HL-60/S4 treated with phorbol 12-myristate 13-acetate at 8.2 ng/mL for 4 days and 3 days (cell line): ENCODE measurements at regions not wholly inside any gene's neighbourhood (a gene's known extent, or its start where the extent isn't known, plus 50 kb on each side); places are given as distances from the start of the nearest gene placed in this dataset.
"Not testable (repeated sequence)": the region's sequence is repeated elsewhere in the genome, so short reads cannot be mapped to it uniquely, and the experiment has no call there.

Experiments
- in situ Hi-C: fragments of 300-500 bp; cut with MboI; formaldehyde crosslinking; loops from 2 replicates; pipeline ENCODE4 v1.15.0; 2022; ENCODE audit warnings: low sequenced_read_pairs

- in situ Hi-C loops: no loop called here
Measured at GRCh38 chr7:46948716-46949115, 633.2 kb downstream of the TNS3 start.

DNA sequence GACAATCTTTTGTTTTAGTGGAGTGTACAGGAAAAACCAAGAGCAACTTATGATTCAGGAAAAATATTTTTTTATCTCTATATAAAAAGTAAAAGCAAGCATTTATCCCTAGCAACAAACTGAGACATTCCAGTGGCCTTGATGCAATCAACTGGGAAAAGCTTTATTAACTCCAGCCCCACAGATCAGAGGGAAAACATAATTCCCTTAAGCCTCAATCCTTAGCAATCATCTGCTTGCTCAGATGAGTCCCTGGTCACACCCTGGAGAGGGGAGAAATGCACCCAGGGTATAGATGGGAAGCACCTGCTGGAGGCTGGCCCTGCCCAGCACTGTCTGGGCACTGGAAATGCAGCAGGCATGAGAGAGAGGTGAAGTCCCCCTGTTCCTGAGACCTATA lies 636.6 kb downstream of the TNS3 start:
- in situ Hi-C loops: no loop called here

- in situ Hi-C loops: no loop called here
Measured at GRCh38 chr7:46943996-46944395, 637.9 kb downstream of the TNS3 start.

DNA sequence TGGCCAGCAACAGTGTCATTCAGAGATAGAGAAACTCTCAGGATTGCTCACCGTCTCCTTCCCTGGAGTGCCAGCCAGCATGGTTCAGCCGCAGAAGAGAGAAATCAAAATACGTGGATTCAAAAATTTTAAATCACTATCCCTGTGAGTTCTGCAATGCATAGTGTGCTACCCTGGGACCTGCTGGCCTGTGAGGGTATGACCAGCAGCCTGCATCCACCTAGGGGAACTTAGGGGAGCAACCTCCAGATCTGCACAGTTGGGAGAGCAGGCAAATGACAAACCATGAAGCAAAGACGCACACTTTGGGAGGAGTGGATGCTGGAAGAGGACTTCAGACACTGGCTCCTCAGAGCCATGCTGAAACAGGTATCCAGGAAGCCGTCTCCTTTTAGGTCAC lies 639.3 kb downstream of the TNS3 start:
- in situ Hi-C loops: no loop called here

DNA sequence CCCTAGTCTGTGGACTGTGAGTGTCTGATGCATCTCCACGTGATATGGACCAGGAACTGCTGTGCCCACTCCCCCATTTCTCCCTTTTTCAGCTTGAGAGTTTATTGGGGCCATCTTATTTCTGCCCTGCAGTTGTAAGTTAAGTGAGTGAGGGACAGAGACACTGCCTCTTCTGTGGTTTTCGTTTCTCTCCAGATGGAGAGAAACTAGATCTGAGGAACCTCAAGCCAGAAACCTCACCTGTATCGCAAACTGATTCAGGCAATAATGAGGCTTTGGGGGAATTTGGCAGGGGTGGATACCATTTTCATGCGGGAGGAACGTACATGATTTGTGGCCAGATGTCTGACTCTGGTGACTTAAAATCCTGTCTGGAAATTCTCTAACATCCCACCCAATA lies 641.7 kb downstream of the TNS3 start:
- in situ Hi-C loops: no loop called here

GRCh38 chr7:46939558-46939957 lies 642.4 kb downstream of the TNS3 start:
- in situ Hi-C loops: no loop called here

DNA sequence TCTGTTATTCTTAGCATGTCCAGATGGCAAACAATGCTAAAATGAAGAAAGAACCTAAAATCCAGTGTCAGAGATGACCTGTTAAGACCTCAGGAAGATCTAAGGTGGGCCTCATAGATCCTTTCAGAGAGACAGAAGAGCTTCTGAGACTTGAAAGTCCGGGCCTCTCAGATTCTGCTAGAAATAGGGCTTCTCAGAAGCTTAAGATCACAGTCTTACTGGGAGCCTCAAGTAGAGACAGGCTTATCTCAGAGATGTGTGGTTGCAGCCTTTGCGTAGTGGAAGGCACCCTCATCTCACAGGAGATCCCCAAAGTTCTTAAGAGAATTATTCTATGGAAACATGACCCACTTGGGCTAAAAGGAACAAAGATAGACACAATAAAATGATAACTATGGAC lies 642.8 kb downstream of the TNS3 start:
- in situ Hi-C loops: no loop called here

GRCh38 chr7:46937826-46938225 lies 644.1 kb downstream of the TNS3 start:
- in situ Hi-C loops: no loop called here

GRCh38 chr7:46934198-46934825 lies 647.6 kb downstream of the TNS3 start:
- in situ Hi-C loops: no loop called here

DNA sequence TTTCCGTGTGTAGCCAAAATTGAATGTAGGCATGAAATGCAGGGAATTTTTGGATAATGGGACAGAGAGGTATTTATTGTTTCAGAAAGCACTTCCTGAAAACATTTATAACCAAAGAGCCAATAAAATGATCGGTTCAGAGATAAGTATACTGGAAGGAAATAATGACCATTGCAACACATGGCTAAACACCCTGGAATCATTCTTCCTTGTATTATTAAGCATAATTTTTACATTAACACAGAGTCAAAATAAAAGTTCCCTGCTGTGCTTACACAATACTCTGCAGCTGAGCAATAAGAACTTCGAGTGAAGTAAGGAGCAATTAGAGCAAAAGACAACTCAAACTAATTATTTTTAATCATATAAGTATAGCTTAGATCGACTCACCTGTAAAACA lies 648.3 kb downstream of the TNS3 start:
- in situ Hi-C loops: no loop called here

GRCh38 chr7:46932676-46933424 lies 649.1 kb downstream of the TNS3 start:
- in situ Hi-C loops: no loop called here

- in situ Hi-C loops: no loop called here
Measured at GRCh38 chr7:46932306-46932675, 649.6 kb downstream of the TNS3 start.

GRCh38 chr7:46930366-46930765 lies 651.5 kb downstream of the TNS3 start:
- in situ Hi-C loops: no loop called here

- in situ Hi-C loops: no loop called here
Measured at GRCh38 chr7:46929359-46929758, 652.6 kb downstream of the TNS3 start.

DNA sequence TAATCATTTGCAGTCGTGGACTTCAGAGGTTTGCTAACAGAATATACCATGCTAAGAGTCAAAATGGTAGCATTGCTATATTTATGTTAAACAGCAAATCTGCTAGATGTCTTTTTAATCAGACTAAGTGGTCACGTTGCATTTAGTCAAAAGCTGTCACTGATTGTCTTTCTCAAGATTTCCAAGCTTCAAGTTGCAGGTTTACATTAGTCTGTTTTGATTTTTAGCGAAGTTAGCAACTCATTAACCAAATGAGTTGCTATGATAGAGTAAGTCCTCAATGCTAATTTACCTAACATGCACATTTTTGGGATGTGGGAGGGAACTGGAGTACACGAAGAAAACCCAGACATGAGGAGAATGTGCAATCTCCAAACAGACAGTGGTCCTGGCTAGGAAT lies 653.2 kb downstream of the TNS3 start:
- in situ Hi-C loops: no loop called here

DNA sequence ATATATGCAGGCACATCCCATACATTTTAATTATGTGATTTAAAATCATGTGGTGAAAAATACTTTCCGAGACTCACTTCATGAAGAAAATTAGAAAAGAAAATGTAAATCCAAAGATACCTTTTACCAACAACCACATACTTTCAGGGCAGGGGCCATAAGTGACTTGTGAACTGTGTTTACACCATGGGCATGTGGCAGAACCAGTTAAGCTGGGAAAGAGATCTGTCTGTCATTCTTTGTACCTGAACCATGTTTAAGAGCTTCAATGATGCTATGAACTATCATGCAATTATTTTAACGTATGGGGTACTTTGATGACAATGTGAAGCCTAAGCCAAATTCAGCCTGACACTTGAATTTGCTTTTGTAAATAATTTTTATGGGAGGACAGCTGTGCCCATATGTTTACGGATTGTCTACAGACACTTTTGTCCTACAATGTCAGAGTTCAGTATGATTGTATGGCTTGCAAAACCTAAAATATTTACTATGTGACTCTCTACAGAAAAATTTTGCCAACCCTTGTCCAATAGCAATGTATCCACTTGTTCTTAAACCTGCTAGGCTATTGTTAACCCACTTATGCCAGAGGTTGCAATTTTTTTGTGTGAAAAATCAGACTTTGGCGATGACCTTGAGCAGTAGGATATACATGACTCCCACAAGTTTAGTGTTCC lies 654.6 kb downstream of the TNS3 start:
- in situ Hi-C loops: no loop called here

DNA sequence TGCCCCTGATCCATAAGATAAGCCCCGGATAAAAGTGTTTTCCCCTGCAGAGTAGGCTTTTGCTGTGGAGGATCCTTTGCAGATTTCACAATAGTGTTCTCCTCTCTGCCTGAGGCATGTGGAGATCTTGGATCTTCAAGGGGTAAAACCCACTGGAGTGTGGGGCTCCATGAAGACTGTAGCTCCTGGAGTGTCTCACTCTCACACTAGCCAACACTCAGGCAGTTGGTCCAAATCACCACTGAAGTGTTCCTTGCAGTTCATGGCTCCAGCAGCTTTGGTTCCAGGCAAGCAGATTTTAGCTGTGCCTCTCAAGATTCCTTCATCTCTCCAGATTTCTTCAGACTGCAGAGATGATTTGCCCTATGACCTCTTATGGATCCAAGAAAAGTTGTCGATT lies 665.3 kb downstream of the TNS3 start:
- in situ Hi-C loops: no loop called here

- in situ Hi-C loops: no loop called here
Measured at GRCh38 chr7:46912692-46913091, 669.2 kb downstream of the TNS3 start.

DNA sequence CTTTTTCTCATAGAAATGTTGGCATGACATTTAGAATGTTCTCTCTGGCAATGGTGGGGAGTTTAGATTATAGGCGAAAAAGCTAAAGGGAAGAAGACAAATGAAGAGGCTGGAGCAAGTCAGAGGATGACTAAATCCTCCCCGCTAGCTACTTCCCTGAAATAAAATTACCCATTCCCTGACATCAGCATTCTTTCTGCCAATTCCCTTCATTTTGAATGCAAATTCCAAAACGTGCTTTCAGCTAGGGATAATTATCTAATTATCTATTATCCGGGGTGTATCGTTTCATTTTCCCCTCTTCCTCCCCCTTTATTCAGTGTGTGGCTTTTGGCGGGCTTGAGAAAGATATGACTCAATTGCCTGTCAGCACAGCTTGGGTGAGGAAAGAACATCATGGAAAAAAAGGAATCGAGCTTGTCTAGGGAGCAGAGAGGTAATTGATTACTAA lies 672.3 kb downstream of the TNS3 start:
- in situ Hi-C loops: no loop called here

DNA sequence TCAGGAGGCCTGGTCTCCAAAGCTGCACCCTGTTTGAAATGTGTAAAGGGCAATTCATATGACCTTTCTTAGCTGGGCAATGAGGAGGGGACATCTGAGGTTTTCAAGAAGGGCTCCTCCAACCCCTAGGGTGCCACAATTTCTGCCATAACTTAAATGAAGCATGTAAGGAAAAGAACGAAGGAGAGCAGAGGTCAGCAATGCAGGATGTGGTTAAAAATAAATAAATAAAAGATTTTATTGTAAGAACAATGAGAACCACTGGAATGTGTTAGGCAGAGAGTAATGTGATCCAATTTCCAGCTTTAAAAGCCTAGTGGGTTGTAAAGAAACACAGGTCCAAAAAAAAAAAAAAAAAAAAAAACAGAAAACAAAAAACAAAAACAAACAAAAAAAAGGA lies 673.1 kb downstream of the TNS3 start:
- in situ Hi-C loops: no loop called here

- in situ Hi-C loops: not testable (repeated sequence)
Measured at GRCh38 chr7:46904523-46904922, 677.4 kb downstream of the TNS3 start.

DNA sequence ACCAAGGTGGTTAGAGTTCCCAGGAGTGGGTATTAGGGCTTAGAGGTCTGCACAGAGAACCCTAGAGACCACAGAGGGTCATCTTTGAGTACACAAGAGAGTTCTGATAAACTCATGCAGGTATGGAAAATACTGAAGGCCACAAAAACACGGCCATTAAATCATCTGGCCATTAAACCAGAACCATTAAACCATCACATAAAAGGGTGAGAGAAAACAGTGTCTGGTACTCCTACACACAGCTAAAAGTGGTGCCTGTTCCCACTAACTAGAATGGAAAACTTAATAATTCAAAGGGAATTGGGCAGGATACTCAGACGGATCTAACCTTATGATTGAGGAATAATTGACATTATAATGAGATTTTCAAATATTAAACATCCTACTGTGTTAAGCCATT lies 679.4 kb downstream of the TNS3 start:
- in situ Hi-C loops: no loop called here
